Stimulated activated CD8-positive, alpha-beta memory T cell treated with anti-CD3 and anti-CD28 coated beads, Interleukin-15, amount 100 ng/mL, for 1 hour (primary cell): ENCODE measurements at regions not wholly inside any gene's neighbourhood (a gene's known extent, or its start where the extent isn't known, plus 50 kb on each side); places are given as distances from the start of the nearest gene placed in this dataset.

Experiments
- DNase-seq: peaks from one replicate; pipeline ENCODE4 v3.0.0-alpha.2; 2020; ENCODE audit warnings: low read depth

DNA sequence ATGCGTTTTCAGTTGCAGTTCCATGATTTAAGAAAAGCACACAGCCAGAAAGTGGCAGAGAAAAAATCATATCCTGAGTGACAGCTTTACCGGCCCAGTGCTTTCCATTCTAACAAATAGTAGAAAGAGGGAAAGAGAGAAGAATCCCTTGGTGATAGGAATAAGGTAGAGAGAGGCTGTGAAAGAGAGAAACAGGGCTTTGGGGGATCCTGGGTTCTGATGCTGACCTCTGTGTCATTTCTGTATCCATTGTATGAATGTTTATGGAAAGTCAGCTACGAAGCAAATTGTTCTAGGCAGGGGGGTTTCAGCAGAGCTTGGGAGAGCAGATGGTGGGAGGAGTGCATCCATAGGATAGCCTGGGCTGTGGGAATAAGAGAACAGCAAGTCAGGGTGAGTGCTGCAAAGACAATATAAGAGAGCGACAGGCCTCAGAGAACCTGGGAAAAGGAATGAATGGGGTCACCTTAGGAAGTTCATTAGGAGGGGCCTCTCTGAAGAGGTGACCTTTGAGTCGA lies 203.4 kb upstream of the TNP1 start:
- no peak for DNase-seq

DNA sequence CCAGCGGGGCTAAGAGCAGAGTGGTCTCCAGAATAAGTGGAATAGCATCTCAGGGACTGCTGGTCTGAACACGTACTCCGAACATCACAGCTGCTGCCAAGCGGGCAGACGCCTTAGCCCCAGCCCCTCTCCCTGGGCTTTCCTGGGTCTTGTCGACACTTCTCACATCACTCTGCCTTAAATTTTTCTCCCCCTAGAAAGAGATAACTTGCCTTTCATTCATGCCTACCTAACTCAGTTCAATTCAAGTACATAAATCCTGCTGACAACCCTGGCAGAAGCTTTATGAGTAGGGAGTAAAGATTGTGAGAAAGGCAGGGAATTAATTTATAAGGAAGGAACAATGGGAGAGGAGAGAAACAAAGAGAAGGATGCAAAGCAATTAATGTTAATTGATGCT lies 202.9 kb upstream of the TNP1 start:
- DNase-seq = no peak

DNA sequence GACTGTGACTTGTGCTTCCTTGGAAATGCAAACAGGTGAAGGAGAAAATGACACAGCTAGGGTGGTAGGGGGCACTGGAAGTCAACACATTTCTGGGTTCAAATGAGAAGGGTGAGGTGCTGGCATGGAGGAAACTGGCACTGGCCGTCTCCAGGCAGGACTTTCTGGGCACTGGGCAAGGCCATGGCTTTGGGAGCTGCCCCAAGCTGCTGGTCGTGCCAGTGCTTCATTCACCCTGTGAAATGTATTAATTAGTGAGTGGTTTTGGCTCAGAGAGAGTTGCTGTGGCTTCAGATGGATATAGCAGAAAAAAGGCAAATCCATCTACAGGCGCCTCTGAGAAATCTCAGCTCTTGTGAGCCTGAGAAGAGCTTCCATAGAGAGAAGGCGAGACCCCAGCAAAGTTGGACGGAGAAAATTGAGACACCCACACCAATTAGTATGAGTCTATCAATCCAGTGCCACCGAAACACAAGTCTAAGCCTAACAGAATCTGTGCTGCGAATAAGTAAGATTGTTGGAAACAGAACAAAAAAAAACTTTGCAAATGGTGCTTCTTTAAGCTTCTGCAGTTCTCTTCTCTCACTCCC lies 202.1 kb upstream of the TNP1 start:
- no peak for DNase-seq

DNA sequence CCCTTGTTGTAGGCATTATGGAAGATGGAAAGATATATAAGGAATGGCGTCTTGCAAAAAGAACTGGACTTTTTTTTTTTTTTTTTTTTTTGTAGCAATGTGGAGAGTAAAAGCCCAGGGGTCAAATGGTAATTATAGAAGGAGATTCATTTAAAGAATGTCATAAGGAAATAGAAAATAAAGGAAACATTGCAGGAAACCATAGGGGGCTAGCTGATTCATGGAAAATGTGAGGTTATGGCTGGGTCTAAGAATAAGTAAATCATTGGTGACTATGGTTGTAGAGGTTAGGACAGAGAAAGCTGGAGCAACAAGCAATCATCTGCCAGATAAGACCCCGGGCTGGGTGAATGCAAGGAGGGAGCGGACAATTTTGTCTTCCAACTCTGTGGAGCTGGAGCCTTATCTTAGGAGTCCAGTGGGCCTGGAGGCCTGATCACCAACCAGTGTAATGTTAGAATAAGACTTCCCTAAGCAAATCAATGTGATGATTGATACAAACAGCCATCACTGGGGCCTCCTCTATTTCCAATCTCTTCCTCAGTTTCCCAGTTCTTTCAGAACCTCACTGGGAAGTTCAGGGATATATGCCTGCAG lies 201.2 kb upstream of the TNP1 start:
- no peak for DNase-seq

DNA sequence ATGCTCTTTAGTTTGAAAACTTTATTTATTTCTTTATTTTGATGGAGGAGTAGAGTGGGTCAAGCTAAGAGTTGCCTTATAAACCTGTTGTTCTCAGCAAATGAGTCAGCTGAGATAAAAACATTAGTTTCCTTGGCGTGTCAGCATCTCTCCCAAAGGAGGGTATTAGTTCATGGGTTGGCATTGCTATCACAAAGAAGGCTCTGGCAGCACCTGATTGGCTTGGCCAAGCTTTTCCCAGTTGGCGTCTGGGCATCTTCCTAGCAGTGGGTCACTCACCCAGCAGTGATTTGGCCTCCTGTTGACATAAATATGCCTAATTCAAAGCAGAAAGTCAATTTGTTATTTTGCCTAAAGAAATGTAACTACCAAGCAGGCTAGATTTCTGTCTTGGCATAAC lies 200.7 kb upstream of the TNP1 start:
- DNase-seq = no peak

DNA sequence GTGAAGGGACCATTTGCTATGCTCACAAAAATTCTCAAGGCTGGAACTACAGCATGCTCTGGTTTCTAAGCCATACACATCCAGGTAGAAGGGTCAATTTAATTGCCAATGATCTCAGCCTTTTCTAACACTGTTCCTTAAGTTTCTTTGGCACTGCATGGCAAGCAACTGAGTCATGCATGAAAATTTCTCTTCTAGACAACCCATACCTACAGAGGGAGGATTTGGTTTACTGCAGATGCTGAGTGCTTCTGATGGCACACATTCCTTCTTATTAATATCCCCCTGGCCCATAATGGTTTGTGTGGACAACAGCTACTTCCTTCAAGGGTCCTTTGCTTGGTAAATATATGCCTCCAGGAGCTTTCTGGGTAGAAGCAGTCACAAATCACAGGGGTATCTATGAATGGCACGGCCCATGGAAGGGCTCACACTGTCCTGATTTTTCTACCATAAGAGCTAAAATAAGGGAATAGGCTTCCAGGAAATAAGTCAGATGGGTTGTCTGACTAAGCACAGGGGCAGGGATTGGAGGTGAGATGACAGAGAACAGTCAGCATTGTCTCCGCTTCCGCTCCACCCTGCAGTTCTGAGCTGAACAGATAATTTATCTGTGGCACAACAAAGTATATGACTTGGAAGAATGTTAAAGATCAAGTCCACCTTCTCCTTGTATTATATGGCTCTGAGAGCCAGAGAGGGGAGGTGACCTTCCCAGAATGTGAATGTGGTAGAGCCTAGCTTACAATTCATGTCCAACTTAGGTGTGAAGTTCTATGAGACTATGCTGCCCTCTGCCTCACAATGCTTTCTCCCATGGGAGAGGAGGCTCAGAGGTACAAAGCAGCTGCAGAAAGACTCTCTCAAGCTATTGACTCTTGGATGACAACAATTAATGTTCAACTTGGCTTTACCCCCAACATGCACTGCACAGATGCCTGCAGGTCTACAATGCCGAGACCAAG lies 199.2 kb upstream of the TNP1 start:
- no peak for DNase-seq

DNA sequence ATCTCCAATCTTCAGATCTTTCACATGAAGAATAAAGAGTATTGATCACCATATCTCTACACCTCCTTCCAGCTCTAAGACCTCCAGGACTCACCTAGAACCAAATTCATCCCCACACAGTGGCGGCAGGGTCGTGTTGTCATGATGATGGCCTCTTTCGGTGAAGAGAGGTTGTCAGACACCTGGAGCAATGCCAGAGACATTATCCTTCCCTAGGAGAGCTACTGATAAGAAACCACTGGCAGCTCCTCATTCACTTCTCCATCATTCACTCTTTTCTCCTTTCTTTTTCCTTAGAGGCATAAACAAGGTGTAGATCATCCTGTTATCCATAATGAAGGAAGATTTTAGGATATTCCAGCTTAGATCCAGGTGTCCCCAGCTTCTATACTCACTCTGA lies 197.9 kb upstream of the TNP1 start:
- DNase-seq = no peak

DNA sequence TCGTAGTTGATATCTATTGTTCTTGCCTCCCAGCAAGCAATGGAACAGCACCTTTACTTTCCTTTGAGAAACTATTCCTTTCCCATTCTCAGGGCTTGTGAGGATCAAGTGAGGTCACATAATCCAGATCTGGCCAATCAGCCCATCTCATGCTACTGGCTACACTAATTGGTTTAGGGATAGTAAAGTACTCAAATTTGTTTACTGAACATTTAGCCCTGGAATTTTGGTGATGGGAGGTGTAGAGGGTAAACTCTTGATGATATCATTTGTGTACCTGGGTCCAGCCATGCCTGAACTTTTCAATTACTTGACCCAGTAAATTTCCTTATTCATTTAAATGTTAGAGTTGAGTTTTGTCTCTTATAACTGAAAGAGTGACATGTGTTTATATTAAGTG lies 195.8 kb upstream of the TNP1 start:
- no peak for DNase-seq

DNA sequence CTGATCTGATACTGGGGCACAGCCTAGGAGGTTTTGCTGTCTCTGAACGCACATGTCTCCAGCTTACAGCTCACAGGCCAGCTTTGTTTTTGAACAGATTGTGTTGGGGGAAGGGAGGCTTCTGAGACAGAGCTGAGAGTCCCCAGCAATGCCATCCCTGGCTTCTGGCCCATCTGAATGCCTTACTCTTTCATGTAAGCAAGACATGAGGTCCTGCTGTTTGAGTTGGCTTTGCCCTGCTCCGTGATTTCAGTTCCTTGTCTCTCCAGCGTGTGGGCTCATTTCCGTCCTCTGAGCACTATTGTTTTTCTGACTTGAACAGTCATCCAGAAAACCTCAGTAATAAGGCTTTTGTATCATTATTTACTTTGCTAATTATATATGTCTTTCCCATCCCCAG lies 194.9 kb upstream of the TNP1 start:
- no peak for DNase-seq

DNA sequence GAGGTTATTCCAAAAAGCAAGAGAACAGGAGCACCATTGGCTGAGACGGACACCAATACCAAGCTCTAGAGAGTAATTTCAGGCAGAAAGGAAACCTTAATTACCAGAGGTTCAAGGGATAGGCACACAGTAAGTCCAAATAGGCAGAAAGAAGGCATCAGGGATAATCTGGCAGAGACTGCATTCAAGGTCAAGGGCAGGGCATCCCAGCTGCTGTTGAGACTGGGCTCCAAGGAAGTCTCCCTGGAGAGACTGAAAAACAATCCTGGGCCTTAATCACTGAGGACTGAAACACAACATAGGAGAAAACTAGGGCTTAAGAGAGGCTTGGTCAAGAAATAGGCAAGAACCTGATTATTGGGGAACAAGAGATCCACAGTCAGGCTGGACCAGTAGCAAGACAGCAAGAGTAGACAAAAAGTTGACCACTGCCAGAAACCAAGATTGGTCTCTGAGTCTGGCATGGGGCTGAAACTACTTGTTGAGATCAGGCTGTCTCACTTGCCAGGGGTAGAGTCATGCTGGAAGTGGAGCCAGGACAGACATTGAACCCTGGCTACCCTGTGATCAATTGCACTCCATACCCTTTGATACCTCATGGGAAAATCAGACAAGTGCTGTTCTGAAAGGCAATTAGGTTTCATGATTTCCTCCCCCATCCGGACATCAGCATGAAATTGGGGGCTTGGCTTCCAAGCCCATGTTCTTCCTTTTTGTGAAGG lies 193.2 kb upstream of the TNP1 start:
- no peak for DNase-seq

DNA sequence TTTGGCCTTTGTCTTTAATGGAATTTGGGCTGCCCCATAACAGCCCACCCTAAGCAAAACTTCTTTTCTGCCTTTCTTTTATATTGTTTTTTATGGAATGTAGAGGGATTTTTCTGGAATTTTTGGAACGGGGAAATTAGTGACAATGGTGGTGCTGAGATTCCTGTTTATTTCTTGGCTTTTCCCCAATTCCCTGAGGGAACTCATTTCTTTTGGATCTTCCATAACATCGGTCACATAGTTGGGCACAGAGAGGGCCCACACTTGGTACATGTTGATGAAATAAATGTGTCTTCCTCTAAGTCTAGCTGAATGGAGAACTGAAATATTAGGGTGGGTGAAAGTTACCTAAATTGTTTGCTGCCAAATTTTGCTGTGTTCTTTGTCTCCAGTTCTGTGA lies 191.6 kb upstream of the TNP1 start:
- DNase-seq = no peak

DNA sequence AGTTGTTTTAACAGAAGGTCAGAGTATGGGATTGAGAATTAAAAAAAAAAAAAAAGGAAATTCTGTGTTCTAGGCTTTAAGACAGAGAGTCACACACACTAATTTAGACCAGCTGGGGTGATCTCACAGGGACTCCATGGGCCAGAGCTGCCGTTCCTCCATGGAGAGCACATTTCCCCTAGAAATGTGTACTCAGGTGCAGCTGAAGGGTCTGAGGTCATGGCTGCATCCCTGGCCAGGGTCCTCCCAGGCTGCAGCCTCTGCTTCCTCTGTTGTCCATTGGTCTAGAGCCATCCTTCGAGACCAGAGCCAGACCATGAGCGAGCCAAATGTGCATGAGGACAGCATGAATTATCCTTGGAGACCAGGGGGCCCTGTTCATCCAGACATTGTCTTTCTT lies 190.1 kb upstream of the TNP1 start:
- no peak for DNase-seq

DNA sequence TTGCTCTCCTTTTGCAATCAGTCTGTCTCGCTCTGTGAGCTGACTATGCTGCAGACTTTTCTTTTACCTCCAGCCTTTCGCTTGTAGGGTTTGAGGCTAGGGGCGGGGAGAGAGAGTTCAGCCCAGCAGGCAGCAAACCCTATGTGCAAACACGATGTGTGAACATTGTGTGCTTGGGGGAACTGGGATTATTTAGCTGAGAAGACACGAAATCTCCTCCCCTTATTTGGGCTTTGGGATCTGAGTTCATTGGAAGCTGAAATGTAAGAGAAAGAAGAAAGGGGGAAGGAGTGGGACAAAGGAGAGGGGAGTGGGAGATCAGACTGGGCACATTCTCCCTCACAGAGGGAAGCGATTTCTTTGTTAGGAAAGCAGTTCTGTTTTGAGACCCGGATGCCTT lies 189.6 kb upstream of the TNP1 start:
- no peak for DNase-seq

DNA sequence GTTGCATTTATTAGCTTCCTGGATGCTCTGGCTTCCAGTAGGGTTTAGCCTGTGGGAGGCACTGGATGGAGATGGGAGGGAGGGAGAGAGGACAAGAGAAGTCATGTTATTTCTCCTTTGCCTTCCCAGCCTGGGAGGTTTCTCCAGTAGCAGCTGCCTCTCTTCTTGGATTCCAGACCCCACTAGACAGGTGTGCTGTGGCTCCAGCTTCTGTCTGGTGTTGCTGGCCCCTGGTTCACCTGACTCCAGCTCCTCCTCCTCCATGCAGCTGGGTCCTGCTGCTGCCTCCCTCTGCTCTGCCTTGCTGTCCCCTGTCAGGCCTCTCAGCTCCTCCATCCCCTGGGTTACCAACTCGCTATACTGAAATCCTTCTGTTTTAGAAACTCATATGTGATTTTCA lies 188.9 kb upstream of the TNP1 start:
- no peak for DNase-seq

DNA sequence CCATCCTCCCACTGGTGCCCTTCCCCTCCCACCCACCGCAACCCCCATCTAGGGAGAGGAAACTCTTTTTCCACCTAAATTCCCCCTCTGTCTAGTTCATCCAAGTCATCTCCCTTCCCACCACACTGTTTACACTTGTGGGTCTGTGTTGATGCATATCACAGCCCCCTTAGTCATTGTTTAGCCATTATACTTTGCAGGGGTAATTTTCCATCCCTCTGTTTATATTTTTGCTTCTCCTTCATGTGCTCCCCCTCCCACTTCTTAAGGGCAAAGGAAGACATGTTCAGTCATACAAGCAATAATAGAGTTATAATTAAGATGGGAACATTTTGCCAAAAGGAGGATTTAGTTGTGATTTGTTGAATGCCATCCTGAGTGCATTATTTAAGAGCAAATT lies 187.8 kb upstream of the TNP1 start:
- no peak for DNase-seq

DNA sequence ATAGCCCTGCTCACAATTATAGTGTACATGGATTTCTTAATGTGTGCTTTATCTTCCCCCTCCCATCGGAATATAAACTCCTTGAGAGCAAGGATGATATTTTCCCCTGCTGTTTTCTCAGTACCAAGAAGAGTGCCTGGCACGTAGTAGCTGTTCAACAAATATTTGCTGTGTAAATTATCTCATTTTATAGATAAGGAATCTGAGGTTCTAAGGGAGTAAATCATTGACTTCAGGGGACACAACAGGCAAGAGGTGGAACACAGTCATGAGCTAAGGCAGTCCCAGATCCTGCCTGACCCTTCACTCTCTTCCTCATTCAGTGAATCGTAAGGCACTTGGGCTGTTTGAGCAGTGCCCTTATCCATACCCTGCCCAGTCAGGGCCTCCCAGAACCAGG lies 187.3 kb upstream of the TNP1 start:
- DNase-seq = no peak

DNA sequence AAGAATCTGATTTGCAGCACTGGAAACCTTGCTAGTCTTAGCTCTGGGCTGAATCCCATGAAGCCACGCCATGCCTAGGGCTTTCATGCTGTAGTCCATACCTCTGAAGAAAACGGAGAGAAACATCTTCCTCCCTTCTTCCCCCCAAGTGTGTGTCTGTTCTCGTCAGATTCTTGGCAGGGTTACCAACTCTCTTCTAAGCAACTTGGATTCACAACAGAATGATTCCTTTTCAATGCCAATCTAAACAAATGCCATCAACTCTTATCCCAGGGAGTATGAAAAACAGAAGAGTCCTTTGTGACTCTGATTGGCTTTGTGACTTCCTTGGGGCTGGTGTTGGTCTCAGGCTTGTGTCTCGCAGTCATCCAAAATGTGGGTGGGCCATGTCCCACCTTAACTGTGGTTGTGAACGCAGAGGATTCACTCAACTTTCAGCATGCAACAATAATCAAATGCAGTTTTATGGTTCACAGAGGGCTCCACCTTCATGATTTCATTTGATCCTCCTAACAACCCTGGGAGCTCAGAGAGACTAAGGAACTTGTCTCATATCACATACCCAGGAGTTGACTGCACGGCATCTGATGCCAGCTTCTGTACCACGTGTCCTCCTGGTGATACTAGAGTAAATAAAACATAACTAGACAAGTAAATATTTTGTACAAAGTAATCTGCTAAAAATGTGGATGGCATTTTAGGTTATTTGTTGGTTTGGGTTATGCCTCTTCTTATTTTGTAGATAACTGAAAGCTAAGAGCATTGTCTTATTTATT lies 186.0 kb upstream of the TNP1 start:
- no peak for DNase-seq

DNA sequence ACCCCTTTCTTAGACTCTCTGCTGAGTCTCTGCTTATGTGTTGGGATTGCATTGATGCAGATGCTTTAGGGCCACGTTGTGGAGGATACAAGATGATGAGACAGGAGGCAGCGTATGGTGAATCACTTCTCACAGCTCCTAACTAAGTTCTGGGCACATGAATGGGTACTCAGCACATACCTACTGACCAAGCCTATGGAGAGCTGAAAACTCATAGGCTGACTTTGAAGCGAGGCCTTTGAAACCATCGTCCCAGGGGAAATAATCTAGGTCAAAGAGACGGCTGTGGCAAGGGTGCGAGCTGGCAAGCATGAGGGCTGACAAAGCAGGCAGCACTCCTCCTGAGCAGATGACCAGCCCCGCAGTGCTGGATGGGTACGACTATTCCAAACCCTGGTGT lies 180.2 kb upstream of the TNP1 start:
- DNase-seq = no peak

DNA sequence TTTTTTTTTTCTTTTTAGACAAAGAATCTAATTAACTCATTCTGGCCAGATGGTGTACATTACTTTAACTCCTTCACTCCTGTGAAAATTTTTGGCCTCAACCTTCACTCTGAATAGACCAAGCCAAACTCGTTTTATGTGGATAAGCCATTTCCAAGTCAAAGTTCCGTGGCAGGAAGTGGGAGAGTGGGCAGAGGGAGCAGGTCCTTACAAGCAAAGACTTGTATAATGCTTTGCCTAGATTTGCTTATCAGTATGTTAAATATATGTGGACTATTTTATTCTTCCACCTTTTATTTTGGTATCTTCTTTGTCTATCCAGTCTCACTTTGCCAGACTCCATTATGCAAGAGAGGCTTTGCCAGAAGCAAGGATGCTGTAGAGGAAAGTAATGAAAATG lies 178.1 kb upstream of the TNP1 start:
- no peak for DNase-seq

DNA sequence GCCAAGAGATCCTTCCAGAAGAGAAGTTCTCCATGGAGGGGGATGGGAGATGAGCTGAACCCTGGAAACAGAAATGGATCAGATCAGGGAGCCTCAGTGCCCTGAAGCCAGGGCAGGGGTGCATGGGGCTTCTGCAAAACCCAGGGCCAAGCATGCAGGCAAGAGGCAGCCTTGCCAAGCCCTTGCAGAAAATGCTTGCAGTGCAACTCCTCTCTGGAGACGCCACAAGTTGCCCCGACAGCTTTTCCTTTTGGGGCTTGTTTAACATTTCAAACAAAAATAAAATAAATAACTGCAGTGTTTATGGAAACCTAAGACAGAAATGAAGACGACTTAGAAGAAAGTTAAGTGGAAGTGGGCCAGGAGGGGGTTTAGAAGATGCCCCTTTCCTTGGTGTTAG lies 177.5 kb upstream of the TNP1 start:
- DNase-seq = no peak

DNA sequence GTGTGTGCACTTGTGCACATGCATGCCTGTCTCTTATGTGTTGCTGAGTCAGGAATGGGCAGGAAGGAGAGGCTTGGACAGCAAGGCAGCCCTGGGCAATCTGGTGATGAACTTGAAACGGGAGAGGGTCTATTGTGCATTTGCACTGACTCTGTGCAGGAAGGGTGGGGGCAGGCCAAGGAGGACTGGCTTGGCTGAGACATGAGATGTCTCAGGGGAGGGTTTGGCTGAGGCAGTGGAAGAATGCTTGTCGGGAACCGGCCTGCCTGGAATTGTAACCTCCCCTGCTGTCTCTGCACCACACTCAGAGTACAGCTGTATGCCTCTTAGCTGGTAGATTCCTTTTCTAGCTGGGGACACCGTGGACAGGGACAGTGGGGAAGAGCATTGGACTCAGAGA lies 176.1 kb upstream of the TNP1 start:
- DNase-seq = no peak

DNA sequence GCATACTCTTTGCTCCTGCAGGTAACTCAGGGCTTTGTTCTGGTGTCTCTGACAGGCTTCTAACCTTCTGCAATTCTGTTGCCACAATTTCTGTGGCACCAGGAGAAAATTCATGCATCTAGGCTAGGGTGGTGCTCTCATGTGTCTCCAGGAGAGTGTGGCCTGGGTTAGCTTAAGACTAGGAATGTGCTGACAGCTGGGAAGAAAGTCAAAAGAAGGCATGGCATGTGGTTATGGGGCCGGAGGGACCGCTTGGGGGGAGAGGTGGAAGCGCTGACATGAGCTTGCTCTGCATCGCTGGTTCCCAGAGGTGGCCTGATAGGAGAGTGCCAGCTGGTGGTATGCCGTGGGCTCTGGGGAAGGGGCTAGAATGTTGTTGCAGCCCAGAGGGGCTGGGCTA lies 173.3 kb upstream of the TNP1 start:
- no peak for DNase-seq
